ENCODE measurements at regions not wholly inside any gene's neighbourhood (a gene's known extent, or its start where the extent isn't known, plus 50 kb on each side); places are given as distances from the start of the nearest gene placed in this dataset.
A peak's percentile ranks its signal among the peaks of the same experiment; 100 is the strongest.

GRCh38 chr5:130689831-130690230 lies 475.2 kb downstream of the HINT1 start:
- no peak for DNase-seq (ENCODE audit: low read depth)
- in situ Hi-C loops (cut with HindIII; ENCODE audit: low sequenced_read_pairs) = no loop called here
- no peak overlapping the region for H3K4me3 ChIP-seq (ENCODE audit: low read depth, low read length)
- TF ChIP-seq, protein P1, sequence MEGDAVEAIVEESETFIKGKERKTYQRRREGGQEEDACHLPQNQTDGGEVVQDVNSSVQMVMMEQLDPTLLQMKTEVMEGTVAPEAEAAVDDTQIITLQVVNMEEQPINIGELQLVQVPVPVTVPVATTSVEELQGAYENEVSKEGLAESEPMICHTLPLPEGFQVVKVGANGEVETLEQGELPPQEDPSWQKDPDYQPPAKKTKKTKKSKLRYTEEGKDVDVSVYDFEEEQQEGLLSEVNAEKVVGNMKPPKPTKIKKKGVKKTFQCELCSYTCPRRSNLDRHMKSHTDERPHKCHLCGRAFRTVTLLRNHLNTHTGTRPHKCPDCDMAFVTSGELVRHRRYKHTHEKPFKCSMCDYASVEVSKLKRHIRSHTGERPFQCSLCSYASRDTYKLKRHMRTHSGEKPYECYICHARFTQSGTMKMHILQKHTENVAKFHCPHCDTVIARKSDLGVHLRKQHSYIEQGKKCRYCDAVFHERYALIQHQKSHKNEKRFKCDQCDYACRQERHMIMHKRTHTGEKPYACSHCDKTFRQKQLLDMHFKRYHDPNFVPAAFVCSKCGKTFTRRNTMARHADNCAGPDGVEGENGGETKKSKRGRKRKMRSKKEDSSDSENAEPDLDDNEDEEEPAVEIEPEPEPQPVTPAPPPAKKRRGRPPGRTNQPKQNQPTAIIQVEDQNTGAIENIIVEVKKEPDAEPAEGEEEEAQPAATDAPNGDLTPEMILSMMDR (IDR thresholded peaks at IDR 0.05; ENCODE audit: low read depth, low read length, missing control alignments) = no peak

- no peak for DNase-seq (ENCODE audit: low read depth)
- no peak overlapping the region for H3K4me3 ChIP-seq (ENCODE audit: low read depth, low read length)
- TF ChIP-seq, protein P1 (IDR thresholded peaks at IDR 0.05; ENCODE audit: low read depth, low read length, missing control alignments) = no peak
- in situ Hi-C loops (cut with HindIII; ENCODE audit: low sequenced_read_pairs) = no loop called here
Observed at GRCh38 chr5:130687085-130687733, 477.8 kb downstream of the HINT1 start.

DNA sequence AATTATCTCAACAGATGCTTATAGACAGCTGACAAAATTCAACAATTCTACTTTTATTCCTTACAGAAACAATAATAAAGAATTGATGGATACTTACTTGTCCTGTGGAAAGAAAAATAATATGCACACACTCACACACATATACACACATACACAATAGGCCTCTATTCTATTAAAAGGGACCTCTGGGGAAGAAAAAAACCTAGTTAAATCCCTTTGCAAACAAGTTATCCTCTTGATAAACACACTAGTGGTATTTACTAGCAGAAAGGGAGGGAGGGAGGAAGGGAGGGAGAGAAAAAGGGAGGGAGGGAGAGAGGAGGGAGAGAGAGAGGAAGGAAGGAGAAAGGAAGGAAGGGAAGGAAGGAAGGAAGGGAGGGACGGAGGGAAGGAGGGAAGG lies 486.4 kb downstream of the HINT1 start:
- in situ Hi-C loops (cut with HindIII; ENCODE audit: low sequenced_read_pairs) = no loop called here
- TF ChIP-seq, protein P1 (IDR thresholded peaks at IDR 0.05; ENCODE audit: low read depth, low read length, missing control alignments) = no peak
- no peak overlapping the region for H3K4me3 ChIP-seq (ENCODE audit: low read depth, low read length)
- DNase-seq (ENCODE audit: low read depth) = no peak

DNA sequence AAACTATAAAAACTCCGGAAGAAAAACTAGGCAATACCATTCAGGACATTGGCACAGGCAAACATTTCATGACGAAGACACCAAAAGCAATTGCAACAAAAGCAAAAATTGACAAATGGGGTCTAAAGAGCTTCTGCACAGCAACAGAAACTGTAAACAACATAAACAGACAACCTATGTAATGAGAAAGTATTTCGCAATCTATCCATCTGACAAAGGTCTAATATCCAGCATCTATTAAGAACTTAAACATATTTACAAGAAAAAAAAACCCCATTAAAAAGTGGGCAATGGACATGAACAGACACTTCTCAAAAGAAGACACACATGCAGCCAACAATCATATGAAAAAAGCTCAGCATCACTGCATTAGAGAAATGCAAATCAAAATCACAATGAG lies 498.6 kb downstream of the HINT1 start:
- no peak overlapping the region for H3K4me3 ChIP-seq (ENCODE audit: low read depth, low read length)
- DNase-seq (ENCODE audit: low read depth) = no peak
- TF ChIP-seq, protein P1 (IDR thresholded peaks at IDR 0.05; ENCODE audit: low read depth, low read length, missing control alignments) = no peak
- in situ Hi-C loops (cut with HindIII; ENCODE audit: low sequenced_read_pairs) = no loop called here

- TF ChIP-seq, protein P1 (IDR thresholded peaks at IDR 0.05; ENCODE audit: low read depth, low read length, missing control alignments) = no peak
- H3K4me3 ChIP-seq (ENCODE audit: low read depth, low read length) = no peak overlapping the region
- peak; percentile 8 for DNase-seq (ENCODE audit: low read depth)
- in situ Hi-C loops (cut with HindIII; ENCODE audit: low sequenced_read_pairs) = no loop called here
Observed at GRCh38 chr5:130652176-130652575, 512.9 kb downstream of the HINT1 start.

DNA sequence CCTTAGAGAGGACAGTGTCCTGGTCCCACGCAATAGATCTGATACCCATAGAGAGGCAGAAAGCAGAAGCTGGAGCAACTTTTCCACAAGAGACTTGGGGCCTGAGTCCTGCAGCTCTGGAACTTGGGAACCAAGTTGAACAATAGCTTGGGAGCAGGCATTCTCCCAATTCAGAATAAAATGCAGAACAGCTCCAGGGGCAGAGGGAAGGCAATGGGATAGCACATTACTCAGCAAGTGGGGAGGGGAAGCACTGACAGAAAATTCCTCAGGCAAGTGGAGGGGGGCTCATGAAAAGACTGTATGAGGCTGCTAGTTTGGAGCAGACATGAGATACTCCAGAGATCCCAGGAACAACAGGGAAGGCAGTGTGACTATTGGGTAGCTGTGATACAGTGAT lies 513.6 kb downstream of the HINT1 start:
- no peak for DNase-seq (ENCODE audit: low read depth)
- no peak overlapping the region for H3K4me3 ChIP-seq (ENCODE audit: low read depth, low read length)
- in situ Hi-C loops (cut with HindIII; ENCODE audit: low sequenced_read_pairs) = no loop called here
- TF ChIP-seq, protein P1 (IDR thresholded peaks at IDR 0.05; ENCODE audit: low read depth, low read length, missing control alignments) = no peak
